Epithelial cell of prostate (primary cell): ENCODE measurements at regions not wholly inside any gene's neighbourhood (a gene's known extent, or its start where the extent isn't known, plus 50 kb on each side); places are given as distances from the start of the nearest gene placed in this dataset.
"Not testable (repeated sequence)": the region's sequence is repeated elsewhere in the genome, so short reads cannot be mapped to it uniquely, and the experiment has no call there.

Source experiments
- DNase-seq: peaks from one replicate; pipeline ENCODE4 v3.0.0-alpha.2; 2011; ENCODE audit warnings: low read depth, low spot score
- H3K27ac ChIP-seq: fragments of 450-650 bp; 2 replicates; pipeline ENCODE4 v1.5.1; 2017; ENCODE audit warnings: mild to moderate bottlenecking

GRCh38 chr9:96158147-96158546 lies 143.8 kb downstream of the HSD17B3 start:
- no peak overlapping the region for H3K27ac ChIP-seq

DNA sequence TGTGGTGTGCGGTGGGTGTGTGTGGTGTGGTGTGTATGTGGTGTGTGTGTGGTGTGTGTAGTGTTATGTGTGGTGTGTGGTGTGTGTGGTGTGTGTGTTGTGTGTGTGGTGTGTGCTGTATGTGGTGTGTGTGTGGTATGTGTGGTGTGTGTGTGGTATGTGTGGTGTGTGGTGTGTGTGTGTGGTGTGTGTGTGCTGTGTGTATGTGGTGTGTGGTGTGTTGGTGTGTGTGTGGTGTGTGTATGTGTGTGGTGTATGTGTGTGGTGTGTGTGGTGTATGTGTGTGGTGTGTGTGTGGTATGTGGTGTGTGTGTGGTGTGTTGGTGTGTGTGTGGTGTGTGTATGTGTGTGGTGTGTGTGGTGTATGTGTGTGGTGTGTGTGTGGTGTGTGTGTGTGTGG lies 144.3 kb downstream of the HSD17B3 start:
- no peak for DNase-seq
- no peak overlapping the region for H3K27ac ChIP-seq

More at GRCh38 chr9:96158147-96158546, 143.8 kb downstream of the HSD17B3 start:
- no peak for DNase-seq

- DNase-seq: no peak
- H3K27ac ChIP-seq: no peak overlapping the region
These were observed 145.6 kb downstream of the HSD17B3 start for GRCh38 chr9:96156171-96156974.

DNA sequence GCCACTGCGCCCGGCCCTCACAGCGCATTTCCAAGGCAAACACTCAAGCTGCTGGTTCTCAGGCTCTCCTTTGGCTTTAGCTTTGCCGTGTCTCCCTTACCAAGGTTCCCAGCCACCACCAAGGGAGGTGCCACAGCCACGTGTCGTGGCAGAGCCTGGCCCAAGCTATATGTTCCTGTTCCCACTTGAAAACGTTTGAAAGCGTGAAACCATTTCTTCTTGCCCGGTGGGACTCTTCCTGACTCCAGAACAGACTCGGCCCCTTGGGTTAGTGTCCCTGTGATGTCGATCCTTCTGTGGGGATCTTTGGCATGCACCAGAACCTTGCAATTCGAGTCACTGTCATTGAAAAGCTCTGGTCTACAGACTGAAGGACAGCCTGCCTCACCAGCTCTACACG lies 147.9 kb downstream of the HSD17B3 start:
- H3K27ac ChIP-seq: no peak overlapping the region
- no peak for DNase-seq

DNA sequence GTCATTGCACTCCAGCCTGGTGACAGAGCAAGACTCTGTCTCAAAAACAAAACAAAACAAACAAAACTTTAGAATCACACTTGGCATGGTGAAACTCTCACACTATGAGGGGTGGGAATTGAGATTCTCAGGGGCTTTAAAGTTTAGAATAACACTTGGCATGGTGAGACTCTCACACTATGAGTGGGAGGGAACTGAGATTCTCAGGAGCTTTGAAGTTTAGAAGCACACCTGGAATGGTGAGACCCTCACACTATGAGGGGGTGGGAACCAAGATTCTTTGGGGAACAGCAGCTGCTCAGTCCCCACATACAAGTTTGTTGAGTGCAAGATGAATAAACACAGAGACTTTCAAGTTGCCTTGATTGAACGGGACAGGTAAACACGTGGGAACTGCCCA lies 149.4 kb downstream of the HSD17B3 start:
- DNase-seq: no peak
- H3K27ac ChIP-seq: no peak overlapping the region

DNA sequence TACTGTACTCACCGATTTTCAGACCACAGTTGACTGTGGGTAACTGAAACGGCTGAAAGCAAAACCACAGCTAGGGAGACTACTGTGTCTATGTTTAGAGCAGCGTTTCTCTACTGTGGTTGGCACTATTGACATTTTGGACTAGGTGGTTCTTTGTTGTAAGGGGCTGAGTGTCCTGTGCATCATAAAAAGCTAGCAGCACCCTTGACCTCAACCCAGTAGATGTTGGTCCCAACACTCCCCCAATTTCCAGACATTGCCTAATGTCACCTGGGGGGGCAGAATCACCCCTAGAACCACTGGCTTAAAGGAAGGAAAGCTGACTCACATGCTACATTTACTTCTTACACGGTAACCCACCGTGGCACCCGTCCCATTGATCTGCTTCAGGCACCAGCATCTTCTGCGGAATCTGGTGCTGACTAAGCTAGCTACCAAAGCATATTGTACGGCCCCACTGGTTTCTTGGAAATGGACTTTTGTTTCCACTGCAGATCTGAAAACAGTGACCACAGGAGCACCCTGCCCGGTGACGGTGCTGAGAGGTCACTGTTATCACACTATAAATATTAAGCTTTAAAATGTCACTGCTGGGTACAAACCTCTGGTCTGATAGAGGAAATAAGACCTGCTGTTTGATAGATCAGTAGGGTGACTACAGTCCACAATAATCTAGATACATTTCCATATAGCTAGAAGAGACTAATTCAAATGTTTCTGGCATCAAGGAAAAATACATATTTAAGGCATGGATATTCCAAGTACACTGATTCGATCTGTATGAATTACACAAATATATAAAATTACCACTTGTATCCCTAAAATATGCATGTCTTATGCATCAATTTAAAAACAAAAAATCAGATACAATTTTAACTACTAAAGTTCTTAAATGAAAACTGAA lies 151.4 kb downstream of the HSD17B3 start:
- no peak overlapping the region for H3K27ac ChIP-seq
- DNase-seq: no peak

GRCh38 chr9:96149533-96150280 lies 152.3 kb downstream of the HSD17B3 start:
- no peak for DNase-seq
- H3K27ac ChIP-seq: no peak overlapping the region

DNA sequence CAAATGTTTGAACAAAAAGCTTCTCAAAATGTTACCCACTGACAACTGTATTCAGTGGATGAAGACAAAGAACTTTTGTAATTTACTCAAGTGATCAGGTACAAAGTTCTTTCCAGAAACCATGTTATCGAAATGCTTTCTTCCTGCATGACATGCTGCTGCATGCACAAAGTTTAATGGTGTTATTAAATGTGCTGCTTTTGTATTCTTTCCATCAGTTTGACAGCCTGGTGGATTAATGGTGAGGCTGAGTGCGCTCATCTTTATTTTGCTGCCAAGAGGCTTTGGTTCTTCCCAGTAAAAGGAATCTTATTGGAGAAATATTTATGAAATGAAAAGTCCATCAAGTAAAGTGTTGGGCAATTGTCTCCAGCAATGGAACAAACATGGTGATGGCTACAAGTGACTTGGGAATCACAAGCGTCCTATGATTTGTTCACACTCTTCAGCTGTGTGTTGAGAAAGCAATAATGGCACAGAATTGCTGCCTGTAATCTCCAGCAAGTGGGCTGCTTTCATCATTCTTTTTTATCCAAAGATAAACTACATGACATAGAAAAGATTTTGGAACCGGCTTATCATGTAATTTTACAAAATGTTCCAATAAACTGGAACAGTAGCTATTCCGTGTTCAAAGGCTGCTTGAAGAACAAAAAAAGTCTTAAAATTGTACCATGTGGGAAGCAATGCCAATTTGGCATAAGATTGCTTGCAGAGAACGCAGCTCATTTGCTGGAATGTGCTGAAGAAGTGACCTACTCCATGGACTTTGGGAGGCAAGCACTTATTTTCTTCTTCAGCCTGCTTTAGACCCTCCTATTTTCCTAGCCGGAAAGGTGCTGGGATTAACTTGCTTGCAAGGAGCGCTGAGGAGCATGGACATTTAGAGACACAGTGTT lies 153.1 kb downstream of the HSD17B3 start:
- H3K27ac ChIP-seq: no peak overlapping the region
- DNase-seq: no peak

DNA sequence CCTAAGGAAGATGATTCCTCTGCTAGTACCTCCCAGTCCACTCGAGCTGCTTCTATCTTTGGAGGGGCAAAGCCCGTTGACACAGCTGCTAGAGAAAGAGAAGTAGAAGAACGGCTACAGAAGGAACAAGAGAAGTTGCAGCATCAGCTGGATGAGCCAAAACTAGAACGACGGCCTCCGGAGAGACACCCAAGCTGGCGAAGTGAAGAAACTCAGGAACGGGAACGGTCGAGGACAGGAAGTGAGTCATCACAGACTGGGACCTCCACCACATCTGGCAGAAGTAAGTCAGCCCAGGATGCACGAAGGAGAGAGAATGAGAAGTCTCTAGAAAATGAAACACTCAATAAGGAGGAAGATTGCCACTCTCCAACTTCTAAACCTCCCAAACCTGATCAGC lies 154.9 kb downstream of the HSD17B3 start:
- not testable (repeated sequence) for DNase-seq, H3K27ac ChIP-seq

GRCh38 chr9:96141666-96142065 lies 160.3 kb downstream of the HSD17B3 start:
- no peak overlapping the region for H3K27ac ChIP-seq
- DNase-seq: no peak

DNA sequence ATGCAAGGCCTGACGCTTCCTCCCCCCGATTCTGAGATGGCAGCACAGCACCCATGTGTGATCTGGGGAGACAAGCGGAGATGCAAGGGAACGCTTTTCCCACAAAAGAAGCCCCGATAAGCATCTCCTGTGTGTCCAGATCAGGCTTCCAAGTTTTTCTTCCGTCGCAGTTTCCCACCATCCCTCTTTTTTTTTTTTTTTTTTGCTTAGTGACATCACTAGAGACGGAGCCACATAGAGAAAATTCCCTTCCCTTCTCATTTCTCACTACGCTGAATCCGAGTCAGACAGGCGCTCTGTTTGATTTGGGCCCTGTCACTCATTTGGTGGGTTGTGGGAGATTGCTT lies 160.9 kb downstream of the HSD17B3 start:
- no peak overlapping the region for H3K27ac ChIP-seq
- DNase-seq: no peak

DNA sequence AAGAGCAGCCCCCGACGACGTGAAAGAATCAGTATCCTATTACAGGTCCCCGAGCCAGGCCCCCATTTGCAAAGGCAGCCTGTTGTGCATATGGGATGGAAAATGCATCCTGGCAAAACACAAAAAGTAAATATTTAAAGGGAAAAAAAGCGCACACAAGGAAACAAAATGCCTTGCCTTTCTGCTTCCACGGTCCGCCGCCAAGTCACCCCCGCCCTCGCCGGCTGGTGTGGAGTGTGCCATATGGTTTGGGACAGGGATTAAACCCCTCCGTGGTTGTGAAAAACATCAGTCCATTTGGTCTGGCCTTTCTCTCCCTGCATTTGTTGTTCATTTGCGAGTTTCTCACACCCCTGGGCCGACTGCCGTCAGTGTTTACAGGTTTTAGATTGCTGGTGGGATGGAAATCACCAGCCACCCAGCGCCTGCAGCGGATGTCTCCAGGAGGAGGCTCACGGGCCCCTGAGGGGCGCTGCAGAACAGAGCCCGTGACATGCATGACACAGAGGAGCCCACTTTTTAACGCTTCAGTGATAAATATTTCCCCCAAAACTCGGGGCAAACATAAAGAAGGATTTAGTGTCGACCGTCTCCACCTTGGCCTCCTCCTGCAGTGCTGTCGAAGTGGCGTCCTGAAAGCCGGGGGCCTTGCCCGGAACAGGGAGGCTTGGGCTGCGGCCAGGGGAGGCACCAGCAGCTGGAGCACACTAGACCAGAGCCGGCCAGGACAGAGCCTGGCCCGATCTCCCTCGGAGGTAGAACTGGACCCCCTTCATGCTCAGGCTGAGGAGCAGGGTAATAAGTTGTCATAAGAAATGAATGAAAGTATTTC lies 161.5 kb downstream of the HSD17B3 start:
- no peak for DNase-seq

DNA sequence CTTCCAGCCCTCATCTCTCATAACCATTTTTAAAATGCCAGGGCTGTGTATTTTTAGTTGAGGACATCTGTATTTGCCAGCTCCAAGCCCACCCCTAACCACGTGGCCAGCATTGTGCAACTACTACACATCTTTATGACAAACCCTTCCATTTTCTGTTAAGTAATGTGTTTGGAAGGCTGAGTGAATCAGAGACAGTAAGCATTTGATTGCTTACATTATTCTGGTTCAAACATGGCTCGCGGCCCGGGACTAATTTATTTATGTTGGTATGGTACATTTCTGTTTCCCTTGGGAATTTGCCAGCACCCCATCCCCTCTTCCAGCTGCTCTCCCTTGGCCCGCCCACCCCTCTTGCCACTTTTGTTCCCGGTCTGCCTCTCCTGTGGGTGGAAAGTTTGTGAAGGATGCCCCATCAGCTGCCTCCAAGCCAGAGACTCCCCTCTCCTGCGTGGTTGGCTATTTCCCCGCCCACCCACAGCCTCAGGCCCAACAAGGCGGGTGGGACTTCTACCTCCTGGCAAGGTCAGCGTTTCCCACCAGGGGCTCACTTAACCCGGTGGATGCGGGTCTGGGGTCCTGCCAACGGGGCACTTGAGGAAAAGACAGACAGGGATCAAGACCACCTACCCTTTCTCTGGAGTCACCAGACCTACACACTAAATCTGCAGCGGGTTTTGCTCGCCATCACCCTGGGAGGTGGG lies 162.2 kb downstream of the HSD17B3 start:
- DNase-seq: no peak
- H3K27ac ChIP-seq: no peak overlapping the region

More for the DNA sequence above, 161.5 kb downstream of the HSD17B3 start:
- H3K27ac ChIP-seq: no peak overlapping the region

DNA sequence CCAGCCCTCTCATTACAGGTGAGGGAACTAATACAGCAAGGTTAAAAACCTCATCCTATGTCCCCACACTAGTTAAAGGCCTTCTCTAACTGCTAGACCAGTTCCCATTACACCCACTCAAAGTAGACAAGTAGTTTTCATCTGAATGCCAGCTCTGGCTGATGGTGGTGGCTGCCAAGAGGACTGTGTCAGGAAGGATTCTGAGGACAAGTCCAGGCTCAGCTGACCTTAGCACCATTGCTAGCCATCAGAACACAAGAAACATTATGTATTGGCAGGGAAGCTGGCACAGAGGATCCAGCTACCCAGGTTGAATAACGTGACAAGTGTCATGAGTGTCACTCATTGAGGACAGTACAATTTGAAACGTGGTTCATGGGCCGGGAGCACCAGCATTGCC lies 163.4 kb downstream of the HSD17B3 start:
- no peak overlapping the region for H3K27ac ChIP-seq
- DNase-seq: no peak

- no peak for DNase-seq
- no peak overlapping the region for H3K27ac ChIP-seq
These were observed 164.1 kb downstream of the HSD17B3 start for GRCh38 chr9:96137671-96138429.

DNA sequence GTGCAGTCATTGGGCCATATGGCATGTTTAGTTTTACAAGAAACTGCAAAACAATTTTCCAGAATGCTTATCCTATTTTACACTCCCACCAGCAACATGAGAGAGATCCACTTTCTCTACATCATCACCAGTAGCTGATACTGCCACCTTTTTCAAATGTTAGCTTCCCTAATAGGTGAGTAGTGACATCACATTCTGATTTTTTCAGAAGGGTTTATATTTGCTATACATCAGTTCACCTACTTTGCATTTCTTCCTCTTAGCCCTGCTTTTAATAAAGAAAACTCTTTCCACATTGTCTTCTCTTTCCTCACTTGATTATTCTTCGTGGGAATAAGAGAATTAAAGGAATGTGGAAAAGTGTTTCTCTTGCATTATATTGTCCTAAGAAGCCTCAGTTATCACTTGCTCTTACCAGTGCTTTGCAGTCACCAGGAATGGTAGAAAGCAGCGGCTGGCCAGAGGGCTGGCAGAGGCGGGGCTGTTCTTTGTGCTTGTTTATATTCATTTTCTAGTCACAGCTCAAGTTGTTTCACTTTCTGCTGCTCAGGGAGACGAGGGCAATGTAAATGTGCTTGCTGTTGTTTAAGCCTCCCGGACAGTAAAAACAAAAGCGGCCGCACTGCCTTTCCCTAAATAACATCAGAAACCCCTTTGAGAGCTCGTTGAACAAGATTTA lies 164.8 kb downstream of the HSD17B3 start:
- no peak for DNase-seq
- no peak overlapping the region for H3K27ac ChIP-seq

GRCh38 chr9:96135753-96136290 lies 166.2 kb downstream of the HSD17B3 start:
- no peak overlapping the region for H3K27ac ChIP-seq
- DNase-seq: no peak
